ENCODE measurements at regions not wholly inside any gene's neighbourhood (a gene's known extent, or its start where the extent isn't known, plus 50 kb on each side); places are given as distances from the start of the nearest gene placed in this dataset.

DNA sequence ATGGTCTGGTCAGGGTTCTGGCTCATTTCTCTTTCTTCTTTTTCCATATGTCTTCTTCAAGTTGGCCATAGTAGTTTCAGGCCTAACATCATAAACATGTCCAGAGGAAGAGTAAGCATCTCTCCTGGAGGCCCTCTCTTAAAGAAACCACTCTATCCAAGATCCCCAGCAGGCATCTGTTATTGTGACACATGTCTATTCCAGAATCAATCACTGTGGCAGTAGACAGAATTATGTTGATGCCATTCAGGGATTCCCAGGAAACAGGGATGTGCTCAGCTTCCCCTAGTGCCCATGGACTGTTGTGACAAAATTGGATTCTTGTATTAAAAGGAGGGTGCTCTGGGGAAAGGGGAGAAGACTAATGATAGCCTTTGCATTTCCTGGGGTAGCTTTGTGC is 224.0 kb downstream of the HNRNPD start:
- Histone ChIP-seq H3K4me1 (ENCODE audit: control insufficient read depth in 2 of 2, insufficient read depth in 2 of 2, low read length in 2 of 2) (no peaks in the 10 kb centered on the region), H2AFZ (ENCODE audit: insufficient read depth, low read depth, low read length, poor library complexity, severe bottlenecking) (no peak overlapping the region), H3K79me2 (ENCODE audit: control insufficient read depth, insufficient read depth, low read length) (no peaks in the 10 kb centered on the region), H3K4me3 (ENCODE audit: control extremely low read depth in 1 of 5, extremely low read depth in 1 of 5, insufficient read depth in 1 of 5, low read depth in 2 of 5, low read length in 4 of 5) (no peak overlapping the region), H3K9ac (ENCODE audit: low read length) (no peak overlapping the region), H3K36me3 (replicated peaks in 1 of 2; ENCODE audit: control extremely low read depth in 1 of 2, control insufficient read depth in 1 of 2, extremely low read depth in 1 of 2, insufficient read depth in 2 of 2, low read length in 1 of 2) (no peaks in the 10 kb centered on the region), H3K27ac (ENCODE audit: low read length in 2 of 2) (no peak overlapping the region), H3K4me2 (replicated peaks; ENCODE audit: low read depth, low read length, poor library complexity, severe bottlenecking) (no peak overlapping the region), H3K9me3 (ENCODE audit: control extremely low read depth in 1 of 3, control insufficient read depth in 2 of 3, insufficient read depth in 1 of 3, low read length in 2 of 3) (peaks cover 0 to 1% (median 0%) of the 10 kb centered on the region in 3 donors), H3K27me3 (replicated peaks in 1 of 4; ENCODE audit: control extremely low read depth in 1 of 4, control insufficient read depth in 3 of 4, insufficient read depth in 4 of 4, low read length in 3 of 4) (peaks cover 0 to 7% (median 0%) of the 10 kb centered on the region in 4 experiments), H4K20me1 (ENCODE audit: control insufficient read depth, insufficient read depth, low read length, poor library complexity, severe bottlenecking) (no peaks in the 10 kb centered on the region)
- intact Hi-C loops (cut with micrococcal nuclease) = no loop called here
- no peak overlapping the region for H3K27ac Mint-ChIP-seq
- no peaks in the 10 kb centered on the region for H3K4me1 Mint-ChIP-seq
- ChIA-PET CTCF (no interaction called here), POLR2A (no interaction called here)
- DNase-seq = no peak
- H3K9me3 Mint-ChIP-seq (ENCODE audit: insufficient read depth) = peaks cover 6% of the 10 kb centered on the region
- H3K4me3 Mint-ChIP-seq = no peak overlapping the region
- no peak for TF ChIP-seq EZH2 (IDR thresholded peaks at IDR 0.05; ENCODE audit: borderline replicate concordance, insufficient read depth, low read depth, low read length, poor library complexity, severe bottlenecking)
- TF ChIP-seq, protein P1, sequence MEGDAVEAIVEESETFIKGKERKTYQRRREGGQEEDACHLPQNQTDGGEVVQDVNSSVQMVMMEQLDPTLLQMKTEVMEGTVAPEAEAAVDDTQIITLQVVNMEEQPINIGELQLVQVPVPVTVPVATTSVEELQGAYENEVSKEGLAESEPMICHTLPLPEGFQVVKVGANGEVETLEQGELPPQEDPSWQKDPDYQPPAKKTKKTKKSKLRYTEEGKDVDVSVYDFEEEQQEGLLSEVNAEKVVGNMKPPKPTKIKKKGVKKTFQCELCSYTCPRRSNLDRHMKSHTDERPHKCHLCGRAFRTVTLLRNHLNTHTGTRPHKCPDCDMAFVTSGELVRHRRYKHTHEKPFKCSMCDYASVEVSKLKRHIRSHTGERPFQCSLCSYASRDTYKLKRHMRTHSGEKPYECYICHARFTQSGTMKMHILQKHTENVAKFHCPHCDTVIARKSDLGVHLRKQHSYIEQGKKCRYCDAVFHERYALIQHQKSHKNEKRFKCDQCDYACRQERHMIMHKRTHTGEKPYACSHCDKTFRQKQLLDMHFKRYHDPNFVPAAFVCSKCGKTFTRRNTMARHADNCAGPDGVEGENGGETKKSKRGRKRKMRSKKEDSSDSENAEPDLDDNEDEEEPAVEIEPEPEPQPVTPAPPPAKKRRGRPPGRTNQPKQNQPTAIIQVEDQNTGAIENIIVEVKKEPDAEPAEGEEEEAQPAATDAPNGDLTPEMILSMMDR (IDR thresholded peaks at IDR 0.05) = no peak
- no peak for ATAC-seq (ENCODE audit: low read depth)
- H3K27me3 Mint-ChIP-seq = peaks cover 29% of the 10 kb centered on the region

DNA sequence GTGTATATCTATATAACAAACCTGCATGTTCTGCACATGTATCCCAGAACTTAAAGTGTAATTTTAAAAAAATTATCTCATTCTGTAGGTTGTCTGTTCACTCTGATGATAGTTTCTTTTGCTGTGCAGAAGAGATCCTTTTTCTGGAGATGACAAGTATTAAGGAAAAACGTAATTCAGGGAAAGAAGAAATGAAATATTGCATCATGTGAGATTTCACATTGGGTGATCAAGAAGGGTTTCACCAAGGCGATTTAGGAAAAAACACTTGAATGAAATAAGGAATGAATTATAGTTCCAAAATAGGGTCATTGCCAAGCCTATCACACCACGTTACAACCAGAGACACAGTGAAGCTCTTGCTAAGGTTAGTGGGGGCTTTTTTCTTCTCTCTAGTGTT is 227.9 kb downstream of the HNRNPD start:
- no peaks in the 10 kb centered on the region for H4K20me1 ChIP-seq (ENCODE audit: control insufficient read depth, insufficient read depth, low read length, poor library complexity, severe bottlenecking)
- no peak overlapping the region for H3K27ac ChIP-seq (ENCODE audit: low read length in 2 of 2)
- no peaks in the 10 kb centered on the region for H3K4me1 ChIP-seq (ENCODE audit: control insufficient read depth in 2 of 2, insufficient read depth in 2 of 2, low read length in 2 of 2)
- H3K4me2 ChIP-seq (replicated peaks; ENCODE audit: low read depth, low read length, poor library complexity, severe bottlenecking) = no peak overlapping the region
- H3K9me3 ChIP-seq (ENCODE audit: control extremely low read depth in 1 of 3, control insufficient read depth in 2 of 3, insufficient read depth in 1 of 3, low read length in 2 of 3) = no peaks in the 10 kb centered on the region
- H3K27me3 ChIP-seq (replicated peaks in 1 of 4; ENCODE audit: control extremely low read depth in 1 of 4, control insufficient read depth in 3 of 4, insufficient read depth in 4 of 4, low read length in 3 of 4) = peaks cover 0 to 3% (median 0%) of the 10 kb centered on the region in 4 experiments
- POLR2A ChIA-PET = no interaction called here
- no peak overlapping the region for H2AFZ ChIP-seq (ENCODE audit: insufficient read depth, low read depth, low read length, poor library complexity, severe bottlenecking)
- TF ChIP-seq, protein P1 (IDR thresholded peaks at IDR 0.05) = no peak
- no peak for TF ChIP-seq EZH2 (IDR thresholded peaks at IDR 0.05; ENCODE audit: borderline replicate concordance, insufficient read depth, low read depth, low read length, poor library complexity, severe bottlenecking)
- Mint-ChIP-seq H3K27ac (no peak overlapping the region), H3K4me1 (no peaks in the 10 kb centered on the region), H3K4me3 (no peak overlapping the region), H3K9me3 (ENCODE audit: insufficient read depth) (no peaks in the 10 kb centered on the region), H3K27me3 (peaks cover 9% of the 10 kb centered on the region)
- intact Hi-C loops (cut with micrococcal nuclease) = no loop called here
- no peaks in the 10 kb centered on the region for H3K36me3 ChIP-seq (replicated peaks in 1 of 2; ENCODE audit: control extremely low read depth in 1 of 2, control insufficient read depth in 1 of 2, extremely low read depth in 1 of 2, insufficient read depth in 2 of 2, low read length in 1 of 2)
- DNase-seq (no peak), ATAC-seq (ENCODE audit: low read depth) (no peak)
- no peak overlapping the region for H3K4me3 ChIP-seq (ENCODE audit: control extremely low read depth in 1 of 5, extremely low read depth in 1 of 5, insufficient read depth in 1 of 5, low read depth in 2 of 5, low read length in 4 of 5)
- 80% methylated on average over 1 of the region's 3 CpGs for WGBS (ENCODE audit: insufficient coverage)
- H3K79me2 ChIP-seq (ENCODE audit: control insufficient read depth, insufficient read depth, low read length) = no peaks in the 10 kb centered on the region
- CTCF ChIA-PET = no interaction called here
- H3K9ac ChIP-seq (ENCODE audit: low read length) = no peak overlapping the region
